Prostate gland (tissue), 2 donors: ENCODE measurements at regions not wholly inside any gene's neighbourhood (a gene's known extent, or its start where the extent isn't known, plus 50 kb on each side); places are given as distances from the start of the nearest gene placed in this dataset.
"Not testable (repeated sequence)": the region's sequence is repeated elsewhere in the genome, so short reads cannot be mapped to it uniquely, and the experiment has no call there.

Source experiments
- DNase-seq: peaks from one replicate; pipeline ENCODE4 v3.0.0-alpha.2; 2019; ENCODE audit warnings: low spot score
- H3K27ac ChIP-seq, 2 donors: fragments of 200-600 bp; sonication (generic); 2 replicates each; pipeline ENCODE4 v1.5.1; 2017 to 2019
- H3K27me3 ChIP-seq: fragments of 200-600 bp; sonication (generic); replicated peaks from 2 replicates; pipeline ENCODE4 v1.5.1; 2019; ENCODE audit not compliant: insufficient read depth
- H3K36me3 ChIP-seq, 2 donors: fragments of 200-600 bp; sonication (generic); 1 replicate in 1 of 2; 2 replicates in 1 of 2; pipeline versions ENCODE4 v1.5.1 to v1.8.1; 2017 to 2019
- H3K4me1 ChIP-seq: fragments of 200-600 bp; sonication (generic); replicated peaks from 2 replicates; pipeline ENCODE4 v1.5.1; 2019
- H3K4me3 ChIP-seq, 2 donors: fragments of 200-600 bp; sonication (generic); 2 replicates each; pipeline ENCODE4 v1.5.1; 2017 to 2019
- H3K9me3 ChIP-seq: fragments of 200-600 bp; sonication (generic); 2 replicates; pipeline ENCODE4 v1.5.1; 2017
- POLR2A ChIP-seq: fragments of 450-650 bp; IDR thresholded peaks from one replicate; pipeline ENCODE4 v1.6.1; 2016; ENCODE audit warnings: antibody characterized with exemption, mild to moderate bottlenecking
- POLR2AphosphoS5 ChIP-seq: sonication (generic); formaldehyde crosslinking; IDR thresholded peaks from one replicate; pipeline ENCODE4 v1.6.1; 2017; ENCODE audit warnings: antibody characterized with exemption
- WGBS: methylation state at CpG from one replicate; pipeline ENCODE4 v1.1.5; 2018; 5-methylcytosine and 5-hydroxymethylcytosine counted together
- intact Hi-C: fragments of 100-400 bp; cut with DNase I; formaldehyde crosslinking; loops from one replicate; pipeline ENCODE4 v1.14.2; 2022
- TF ChIP-seq, protein P1 (sequence below), 4 experiments: fragments of 200-600 bp in 2 of 4; fragments of 450-650 bp in 2 of 4; sonication (generic) in 2 of 4; IDR thresholded peaks; 1 replicate in 3 of 4; 2 replicates in 1 of 4; pipeline ENCODE4 v1.5.1; 2016 to 2019; ENCODE audit warnings: antibody characterized with exemption in 4 of 4, mild to moderate bottlenecking in 2 of 4, moderate library complexity in 2 of 4

DNA sequence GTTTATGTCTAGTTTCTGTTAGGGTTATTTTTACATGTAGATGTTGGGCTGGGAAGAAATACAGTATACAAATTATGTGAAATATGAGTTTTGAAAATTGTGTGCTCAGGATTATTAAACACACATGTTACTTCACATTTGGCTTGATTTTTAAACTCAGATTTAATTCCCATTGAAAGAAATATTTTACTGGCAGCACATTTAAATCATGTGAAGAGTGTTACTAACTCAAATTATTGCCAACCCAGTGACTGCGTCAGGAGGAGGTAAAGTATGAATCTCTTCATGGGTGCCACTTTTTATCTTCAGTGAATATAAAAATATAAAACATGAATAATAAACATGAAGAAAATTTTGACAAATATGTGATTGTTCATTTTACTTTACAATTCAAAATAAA lies 457.5 kb upstream of the CCDC179 start:
- no peak for DNase-seq
- Histone ChIP-seq H3K4me3 (no peak overlapping the region), H3K36me3 (no peaks in the 10 kb centered on the region), H3K27me3 (no peaks in the 10 kb centered on the region), H3K4me1 (no peaks in the 10 kb centered on the region), H3K9me3 (no peaks in the 10 kb centered on the region), H3K27ac (no peak overlapping the region)
- TF ChIP-seq, protein P1, sequence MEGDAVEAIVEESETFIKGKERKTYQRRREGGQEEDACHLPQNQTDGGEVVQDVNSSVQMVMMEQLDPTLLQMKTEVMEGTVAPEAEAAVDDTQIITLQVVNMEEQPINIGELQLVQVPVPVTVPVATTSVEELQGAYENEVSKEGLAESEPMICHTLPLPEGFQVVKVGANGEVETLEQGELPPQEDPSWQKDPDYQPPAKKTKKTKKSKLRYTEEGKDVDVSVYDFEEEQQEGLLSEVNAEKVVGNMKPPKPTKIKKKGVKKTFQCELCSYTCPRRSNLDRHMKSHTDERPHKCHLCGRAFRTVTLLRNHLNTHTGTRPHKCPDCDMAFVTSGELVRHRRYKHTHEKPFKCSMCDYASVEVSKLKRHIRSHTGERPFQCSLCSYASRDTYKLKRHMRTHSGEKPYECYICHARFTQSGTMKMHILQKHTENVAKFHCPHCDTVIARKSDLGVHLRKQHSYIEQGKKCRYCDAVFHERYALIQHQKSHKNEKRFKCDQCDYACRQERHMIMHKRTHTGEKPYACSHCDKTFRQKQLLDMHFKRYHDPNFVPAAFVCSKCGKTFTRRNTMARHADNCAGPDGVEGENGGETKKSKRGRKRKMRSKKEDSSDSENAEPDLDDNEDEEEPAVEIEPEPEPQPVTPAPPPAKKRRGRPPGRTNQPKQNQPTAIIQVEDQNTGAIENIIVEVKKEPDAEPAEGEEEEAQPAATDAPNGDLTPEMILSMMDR (IDR thresholded peaks at IDR 0.05) = no peak
- TF ChIP-seq POLR2AphosphoS5 = no peak
- no peak for TF ChIP-seq POLR2A
- 78% methylated on average over 1 of the region's 1 CpG for WGBS
- intact Hi-C loops = no loop called here

DNA sequence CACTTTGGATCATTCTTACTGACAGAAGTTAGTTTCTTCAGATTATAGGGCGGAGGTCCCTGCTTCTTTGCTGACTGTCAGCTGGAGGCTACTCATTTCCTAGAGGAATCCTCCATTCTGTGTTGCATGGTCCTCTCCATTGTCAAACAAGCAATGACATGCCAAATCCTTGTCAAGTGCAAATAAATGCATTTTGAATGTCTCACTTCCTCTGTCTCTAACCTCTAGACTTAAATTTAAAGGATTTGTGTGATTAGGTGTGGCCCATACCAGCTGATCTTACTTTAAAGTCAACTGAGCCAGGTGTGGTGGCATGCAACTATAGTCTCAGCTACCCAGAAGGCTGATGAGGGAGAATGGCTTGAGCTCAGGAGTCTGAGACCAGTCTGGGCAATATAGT lies 458.4 kb upstream of the CCDC179 start:
- TF ChIP-seq, protein P1 (IDR thresholded peaks at IDR 0.05) = no peak
- no peak for TF ChIP-seq POLR2AphosphoS5
- TF ChIP-seq POLR2A = no peak
- H3K36me3 ChIP-seq = no peaks in the 10 kb centered on the region
- H3K27me3 ChIP-seq = no peaks in the 10 kb centered on the region
- no peaks in the 10 kb centered on the region for H3K9me3 ChIP-seq
- H3K4me3 ChIP-seq = no peak overlapping the region
- no peak for DNase-seq
- intact Hi-C loops = no loop called here
- H3K4me1 ChIP-seq = no peaks in the 10 kb centered on the region
- no peak overlapping the region for H3K27ac ChIP-seq
- 76% methylated on average over 1 of the region's 1 CpG for WGBS

DNA sequence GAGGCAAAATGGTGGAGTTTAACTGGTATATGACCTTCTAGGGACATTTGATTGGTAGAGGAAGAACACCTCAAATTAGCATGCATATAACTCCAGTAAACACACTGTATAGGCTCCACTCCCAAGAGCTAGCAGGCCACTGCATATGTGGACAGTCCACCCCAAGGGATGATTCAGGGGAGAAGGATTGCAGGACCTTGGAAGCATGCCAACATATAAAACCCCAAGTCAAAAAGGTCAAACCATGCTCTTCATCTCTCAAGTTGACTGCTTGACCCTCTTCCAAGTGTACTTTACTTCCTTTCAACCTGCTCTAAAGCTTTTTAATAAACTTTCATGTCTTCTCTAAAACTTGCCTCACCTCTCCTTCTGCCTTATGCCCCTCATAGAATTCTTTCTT lies 459.9 kb upstream of the CCDC179 start:
- no peaks in the 10 kb centered on the region for H3K36me3 ChIP-seq
- DNase-seq = no peak
- no peaks in the 10 kb centered on the region for H3K27me3 ChIP-seq
- intact Hi-C loops = no loop called here
- no peaks in the 10 kb centered on the region for H3K9me3 ChIP-seq
- H3K4me3 ChIP-seq = no peak overlapping the region
- no peak overlapping the region for H3K27ac ChIP-seq
- TF ChIP-seq POLR2AphosphoS5 = no peak
- TF ChIP-seq POLR2A = no peak
- TF ChIP-seq, protein P1 (IDR thresholded peaks at IDR 0.05) = no peak
- no peaks in the 10 kb centered on the region for H3K4me1 ChIP-seq

DNA sequence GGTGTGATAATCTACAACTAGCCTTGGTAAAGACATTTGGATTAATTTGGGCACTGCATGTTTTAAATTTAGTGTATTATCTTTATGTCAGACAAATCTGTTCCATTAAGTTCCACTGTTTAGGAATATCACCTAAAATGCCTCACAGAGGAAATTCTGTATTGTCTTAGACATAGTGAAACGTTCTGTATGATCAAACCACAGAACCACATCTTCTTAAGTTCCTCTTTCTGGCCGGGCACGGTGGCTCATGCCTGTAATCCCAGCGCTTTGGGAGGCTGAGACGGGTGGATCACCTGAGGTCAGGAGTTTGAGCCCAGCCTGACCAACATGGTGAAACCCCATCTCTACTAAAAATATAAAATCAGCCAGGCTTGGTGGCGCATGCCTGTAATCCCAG lies 475.3 kb upstream of the CCDC179 start:
- H3K36me3 ChIP-seq, H3K4me3 ChIP-seq, H3K27ac ChIP-seq, H3K27me3 ChIP-seq, intact Hi-C loops, H3K4me1 ChIP-seq, DNase-seq, H3K9me3 ChIP-seq: not testable (repeated sequence)
- 76% methylated on average over 6 of the region's 6 CpGs for WGBS

DNA sequence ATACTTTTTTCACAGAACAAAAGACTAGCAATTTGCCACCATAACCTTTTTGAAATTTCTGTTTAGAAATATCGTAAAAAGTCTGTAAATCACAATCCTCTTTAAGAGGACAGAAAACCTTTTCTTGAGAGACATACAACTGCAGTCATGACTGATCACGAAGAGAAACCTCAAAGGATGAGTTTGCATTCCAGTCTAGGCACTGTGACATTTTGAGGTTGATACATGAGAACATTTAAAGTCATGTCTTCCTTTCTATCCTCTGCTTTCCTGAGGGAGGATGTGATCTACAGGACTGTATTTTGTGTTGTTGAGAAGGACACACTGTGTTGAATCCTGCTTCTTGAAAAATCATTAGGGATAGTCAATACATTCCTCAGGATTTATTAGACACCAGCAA lies 476.7 kb upstream of the CCDC179 start:
- Histone ChIP-seq H3K4me1 (no peaks in the 10 kb centered on the region), H3K4me3 (no peak overlapping the region), H3K36me3 (no peaks in the 10 kb centered on the region), H3K27ac (no peak overlapping the region), H3K27me3 (no peaks in the 10 kb centered on the region), H3K9me3 (no peaks in the 10 kb centered on the region)
- intact Hi-C loops = no loop called here
- no peak for DNase-seq
- TF ChIP-seq, protein P1 (IDR thresholded peaks at IDR 0.05) = no peak
- no peak for TF ChIP-seq POLR2AphosphoS5
- 63% methylated on average over 2 of the region's 2 CpGs for WGBS

DNA sequence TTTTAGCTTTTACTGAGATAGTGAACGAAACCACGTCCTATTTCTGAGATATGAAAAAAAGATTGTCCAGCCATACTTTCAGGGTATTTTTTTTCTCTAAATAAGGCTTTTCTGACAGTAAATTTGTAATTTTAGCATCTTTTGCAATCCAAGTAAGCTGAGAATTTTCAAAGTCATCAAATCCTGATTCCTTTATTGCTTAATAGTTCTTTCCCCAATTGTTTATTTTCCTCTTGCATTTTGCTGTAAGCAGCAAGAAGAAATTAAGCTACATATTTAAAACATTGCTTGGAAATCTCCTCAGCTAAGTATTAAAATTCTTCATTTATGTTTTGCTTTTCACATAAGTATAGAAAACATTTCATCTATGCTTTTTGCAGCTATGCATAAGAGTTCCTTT lies 493.3 kb upstream of the CCDC179 start:
- TF ChIP-seq POLR2A = no peak
- no peak for TF ChIP-seq POLR2AphosphoS5
- TF ChIP-seq, protein P1 (IDR thresholded peaks at IDR 0.05) = no peak
- H3K27me3 ChIP-seq = no peaks in the 10 kb centered on the region
- H3K4me3 ChIP-seq = no peak overlapping the region
- no peak for DNase-seq
- intact Hi-C loops = no loop called here
- no peak overlapping the region for H3K27ac ChIP-seq
- H3K4me1 ChIP-seq = no peaks in the 10 kb centered on the region
- 74% methylated on average over 2 of the region's 2 CpGs for WGBS
- no peaks in the 10 kb centered on the region for H3K36me3 ChIP-seq
- H3K9me3 ChIP-seq = no peaks in the 10 kb centered on the region
